Suprapubic skin (tissue), 4 donors: ENCODE measurements at regions not wholly inside any gene's neighbourhood (a gene's known extent, or its start where the extent isn't known, plus 50 kb on each side); places are given as distances from the start of the nearest gene placed in this dataset.

Source experiments
- EP300 ChIP-seq: sonication (generic); formaldehyde crosslinking; IDR thresholded peaks from one replicate; pipeline ENCODE4 v1.6.1; 2017; ENCODE audit warnings: antibody characterized with exemption
- POLR2A ChIP-seq, 2 donors: fragments of 450-650 bp; IDR thresholded peaks; one replicate each; pipeline ENCODE4 v1.6.1; 2017; ENCODE audit warnings: antibody characterized with exemption in 2 of 2, mild to moderate bottlenecking in 2 of 2, moderate library complexity in 2 of 2
- POLR2AphosphoS5 ChIP-seq, 3 donors: sonication (generic); formaldehyde crosslinking; IDR thresholded peaks; one replicate each; pipeline ENCODE4 v1.6.1; 2017; ENCODE audit warnings: antibody characterized with exemption in 3 of 3
- TF ChIP-seq, protein P1 (sequence below), 2 donors: fragments of 200-600 bp in 1 of 2; fragments of 450-650 bp in 1 of 2; sonication (generic) in 1 of 2; IDR thresholded peaks; one replicate each; pipeline ENCODE4 v1.5.1; 2016 to 2019; ENCODE audit warnings: antibody characterized with exemption in 2 of 2, mild to moderate bottlenecking in 1 of 2, moderate library complexity in 1 of 2

DNA sequence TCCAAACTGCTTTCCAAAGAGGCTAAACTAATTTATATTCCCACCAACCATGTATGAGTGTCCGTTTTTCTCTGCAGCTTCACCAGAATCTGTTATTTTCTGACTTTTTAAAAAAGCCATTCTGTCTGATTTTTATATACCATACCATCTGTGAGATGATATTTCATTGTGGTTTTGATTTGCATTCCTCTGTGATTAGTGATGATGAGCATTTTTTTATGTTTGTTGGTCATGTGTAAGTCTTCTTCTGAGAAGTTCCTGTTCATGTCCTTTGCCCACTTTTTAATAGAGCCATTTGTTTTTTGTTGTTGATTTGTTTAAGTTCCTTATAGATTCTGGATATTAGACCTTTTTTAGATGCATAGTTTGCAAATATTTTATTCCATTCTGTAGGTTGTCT is 179.4 kb upstream of the ALCAM start:
- no peak for TF ChIP-seq EP300
- TF ChIP-seq, protein P1, sequence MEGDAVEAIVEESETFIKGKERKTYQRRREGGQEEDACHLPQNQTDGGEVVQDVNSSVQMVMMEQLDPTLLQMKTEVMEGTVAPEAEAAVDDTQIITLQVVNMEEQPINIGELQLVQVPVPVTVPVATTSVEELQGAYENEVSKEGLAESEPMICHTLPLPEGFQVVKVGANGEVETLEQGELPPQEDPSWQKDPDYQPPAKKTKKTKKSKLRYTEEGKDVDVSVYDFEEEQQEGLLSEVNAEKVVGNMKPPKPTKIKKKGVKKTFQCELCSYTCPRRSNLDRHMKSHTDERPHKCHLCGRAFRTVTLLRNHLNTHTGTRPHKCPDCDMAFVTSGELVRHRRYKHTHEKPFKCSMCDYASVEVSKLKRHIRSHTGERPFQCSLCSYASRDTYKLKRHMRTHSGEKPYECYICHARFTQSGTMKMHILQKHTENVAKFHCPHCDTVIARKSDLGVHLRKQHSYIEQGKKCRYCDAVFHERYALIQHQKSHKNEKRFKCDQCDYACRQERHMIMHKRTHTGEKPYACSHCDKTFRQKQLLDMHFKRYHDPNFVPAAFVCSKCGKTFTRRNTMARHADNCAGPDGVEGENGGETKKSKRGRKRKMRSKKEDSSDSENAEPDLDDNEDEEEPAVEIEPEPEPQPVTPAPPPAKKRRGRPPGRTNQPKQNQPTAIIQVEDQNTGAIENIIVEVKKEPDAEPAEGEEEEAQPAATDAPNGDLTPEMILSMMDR (IDR thresholded peaks at IDR 0.05), result no peak
- no peak for TF ChIP-seq POLR2A (IDR thresholded peaks at IDR 0.05)
- no peak for TF ChIP-seq POLR2AphosphoS5 (IDR thresholded peaks at IDR 0.05)
